Neural progenitor cell (in vitro differentiated cells): ENCODE measurements at regions not wholly inside any gene's neighbourhood (a gene's known extent, or its start where the extent isn't known, plus 50 kb on each side); places are given as distances from the start of the nearest gene placed in this dataset.
"Not testable (repeated sequence)": the region's sequence is repeated elsewhere in the genome, so short reads cannot be mapped to it uniquely, and the experiment has no call there.

Experiments used
- DNase-seq: peaks from one replicate; pipeline ENCODE4 v3.0.0-alpha.2; 2016; ENCODE audit warnings: low spot score
- H2AFZ ChIP-seq: fragments of 200-600 bp; sonication (generic); replicated peaks from 2 replicates; pipeline ENCODE4 v1.6.1; 2016; ENCODE audit warnings: antibody characterized with exemption
- H3F3A ChIP-seq: fragments of 200-600 bp; sonication (generic); 2 replicates; pipeline ENCODE4 v1.6.1; 2016; ENCODE audit warnings: antibody characterized with exemption, low read depth
- H3K27ac ChIP-seq: fragments of 200-600 bp; sonication (generic); 2 replicates; pipeline ENCODE4 v1.5.1; 2016; ENCODE audit warnings: mild to moderate bottlenecking
- H3K27me3 ChIP-seq: fragments of 200-600 bp; sonication (generic); 2 replicates; pipeline ENCODE4 v1.6.1; 2016; ENCODE audit warnings: mild to moderate bottlenecking, moderate library complexity
- H3K36me3 ChIP-seq: fragments of 200-600 bp; sonication (generic); 2 replicates; pipeline ENCODE4 v1.5.1; 2016
- H3K4me1 ChIP-seq: fragments of 200-600 bp; sonication (generic); 2 replicates; pipeline ENCODE4 v1.6.1; 2016; ENCODE audit warnings: mixed run types
- H3K4me2 ChIP-seq: fragments of 200-600 bp; sonication (generic); 2 replicates; pipeline ENCODE4 v1.6.1; 2016
- H3K4me3 ChIP-seq: fragments of 200-600 bp; sonication (generic); 2 replicates; pipeline ENCODE4 v1.5.1; 2016
- H3K79me2 ChIP-seq: fragments of 200-600 bp; sonication (generic); 2 replicates; pipeline ENCODE4 v1.6.1; 2016; ENCODE audit warnings: low read depth
- H3K9ac ChIP-seq: fragments of 200-600 bp; sonication (generic); 2 replicates; pipeline ENCODE4 v1.6.1; 2016
- H3K9me3 ChIP-seq: fragments of 200-600 bp; sonication (generic); 2 replicates; pipeline ENCODE4 v1.5.1; 2016; ENCODE audit warnings: low read depth
- H4K20me1 ChIP-seq: fragments of 200-600 bp; sonication (generic); 2 replicates; pipeline ENCODE4 v1.6.1; 2016; ENCODE audit warnings: low read depth
- H3K27ac Mint-ChIP-seq: 3 replicates; pipeline ENCODE4 v1.8.0; 2021; ENCODE audit warnings: mixed read lengths
- H3K27me3 Mint-ChIP-seq: 2 replicates; pipeline ENCODE4 v1.8.0; 2022; ENCODE audit warnings: low read depth, mild to moderate bottlenecking, inconsistent platforms, moderate library complexity, mixed read lengths; ENCODE audit not compliant: insufficient read depth
- H3K36me3 Mint-ChIP-seq: 3 replicates; pipeline ENCODE4 v1.8.0; 2021; ENCODE audit warnings: mixed read lengths
- H3K4me1 Mint-ChIP-seq: 3 replicates; pipeline ENCODE4 v1.8.0; 2021; ENCODE audit warnings: mixed read lengths
- H3K4me3 Mint-ChIP-seq: 3 replicates; pipeline ENCODE4 v1.8.0; 2021; ENCODE audit warnings: mild to moderate bottlenecking, moderate library complexity, mixed read lengths
- H3K9me3 Mint-ChIP-seq: 3 replicates; pipeline ENCODE4 v1.8.0; 2020; ENCODE audit warnings: mixed read lengths
- EZH2 ChIP-seq: fragments of 200-600 bp; sonication (generic); IDR thresholded peaks from 2 replicates; pipeline ENCODE4 v1.6.1; 2017; ENCODE audit warnings: antibody characterized with exemption, mild to moderate bottlenecking, moderate library complexity
- EZH2phosphoT487 ChIP-seq: fragments of 200-600 bp; sonication (generic); IDR thresholded peaks from 2 replicates; pipeline ENCODE4 v1.6.1; 2017; ENCODE audit warnings: antibody characterized with exemption
- TF ChIP-seq, protein P1 (sequence below): fragments of 200-600 bp; sonication (generic); IDR thresholded peaks from 2 replicates; pipeline ENCODE4 v1.5.1; 2017; ENCODE audit warnings: antibody characterized with exemption, mild to moderate bottlenecking

GRCh38 chr12:20004952-20005351 lies 363.4 kb upstream of the PDE3A start:
- Mint-ChIP-seq H3K4me3 (no peak overlapping the region), H3K27ac (no peak overlapping the region), H3K27me3 (peaks cover 5% of the 10 kb centered on the region), H3K36me3 (no peaks in the 10 kb centered on the region), H3K4me1 (peaks cover 6% of the 10 kb centered on the region), H3K9me3 (peaks cover 4% of the 10 kb centered on the region)
- no peaks in the 10 kb centered on the region for H3K4me1 ChIP-seq
- no peaks in the 10 kb centered on the region for H3K27me3 ChIP-seq
- no peak overlapping the region for H2AFZ ChIP-seq
- H3F3A ChIP-seq: no peaks in the 10 kb centered on the region
- no peaks in the 10 kb centered on the region for H3K36me3 ChIP-seq
- H3K4me2 ChIP-seq: no peak overlapping the region
- no peaks in the 10 kb centered on the region for H3K9me3 ChIP-seq
- H3K9ac ChIP-seq: no peak overlapping the region
- H3K79me2 ChIP-seq: no peaks in the 10 kb centered on the region
- no peaks in the 10 kb centered on the region for H4K20me1 ChIP-seq
- no peak overlapping the region for H3K27ac ChIP-seq
- H3K4me3 ChIP-seq: no peak overlapping the region
- TF ChIP-seq EZH2phosphoT487 (no peak), EZH2 (no peak)
- TF ChIP-seq, protein P1, sequence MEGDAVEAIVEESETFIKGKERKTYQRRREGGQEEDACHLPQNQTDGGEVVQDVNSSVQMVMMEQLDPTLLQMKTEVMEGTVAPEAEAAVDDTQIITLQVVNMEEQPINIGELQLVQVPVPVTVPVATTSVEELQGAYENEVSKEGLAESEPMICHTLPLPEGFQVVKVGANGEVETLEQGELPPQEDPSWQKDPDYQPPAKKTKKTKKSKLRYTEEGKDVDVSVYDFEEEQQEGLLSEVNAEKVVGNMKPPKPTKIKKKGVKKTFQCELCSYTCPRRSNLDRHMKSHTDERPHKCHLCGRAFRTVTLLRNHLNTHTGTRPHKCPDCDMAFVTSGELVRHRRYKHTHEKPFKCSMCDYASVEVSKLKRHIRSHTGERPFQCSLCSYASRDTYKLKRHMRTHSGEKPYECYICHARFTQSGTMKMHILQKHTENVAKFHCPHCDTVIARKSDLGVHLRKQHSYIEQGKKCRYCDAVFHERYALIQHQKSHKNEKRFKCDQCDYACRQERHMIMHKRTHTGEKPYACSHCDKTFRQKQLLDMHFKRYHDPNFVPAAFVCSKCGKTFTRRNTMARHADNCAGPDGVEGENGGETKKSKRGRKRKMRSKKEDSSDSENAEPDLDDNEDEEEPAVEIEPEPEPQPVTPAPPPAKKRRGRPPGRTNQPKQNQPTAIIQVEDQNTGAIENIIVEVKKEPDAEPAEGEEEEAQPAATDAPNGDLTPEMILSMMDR: no peak
- DNase-seq: no peak

DNA sequence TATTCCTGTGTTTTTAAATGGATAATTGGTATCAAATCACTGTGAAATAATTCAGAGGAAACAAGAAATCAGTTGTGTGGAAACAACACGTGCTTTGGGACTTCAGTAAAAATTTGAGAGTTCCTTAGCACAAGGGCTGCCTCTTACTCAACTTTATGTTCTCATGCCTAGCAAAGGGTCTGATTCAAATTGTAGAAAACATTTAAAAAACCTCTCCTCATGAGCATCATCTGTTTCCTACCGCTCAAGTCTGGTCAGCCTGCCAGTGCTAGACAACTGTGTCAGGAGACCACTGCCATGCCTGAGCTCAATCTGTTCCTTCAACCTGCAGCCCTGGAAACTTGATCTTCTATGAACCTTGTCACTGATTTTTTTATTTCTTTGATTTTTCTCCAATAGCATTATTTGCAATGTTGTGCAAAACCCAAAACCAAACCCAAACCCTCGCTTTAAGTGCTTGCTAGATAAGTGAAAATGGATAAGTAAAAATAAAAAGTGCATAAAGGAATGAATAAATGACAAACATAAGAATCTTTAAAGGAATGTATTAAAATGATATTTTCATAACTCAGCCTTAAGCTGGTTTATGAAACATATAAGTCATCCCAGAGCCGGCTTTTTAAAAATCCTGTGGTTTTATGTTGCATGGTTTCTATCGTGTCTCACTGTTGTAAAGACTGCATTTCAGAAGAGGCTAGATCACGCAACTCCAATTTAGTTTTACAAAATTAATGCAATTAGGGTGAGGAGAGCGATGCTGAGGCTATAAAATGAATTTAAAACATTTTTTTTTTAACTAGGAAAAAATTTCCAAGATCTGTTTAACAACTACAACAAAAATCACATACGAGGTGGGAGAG lies 361.2 kb upstream of the PDE3A start:
- TF ChIP-seq EZH2phosphoT487 (no peak), EZH2 (no peak)
- TF ChIP-seq, protein P1: no peak
- Mint-ChIP-seq H3K27ac (no peak overlapping the region), H3K36me3 (no peaks in the 10 kb centered on the region)

GRCh38 chr12:20009965-20010364 lies 358.4 kb upstream of the PDE3A start:
- H3K27ac ChIP-seq, H2AFZ ChIP-seq, H3K9me3 ChIP-seq, H3K27me3 ChIP-seq, H3K36me3 ChIP-seq, H3K36me3 Mint-ChIP-seq, H4K20me1 ChIP-seq, H3F3A ChIP-seq, H3K4me1 ChIP-seq, H3K4me3 Mint-ChIP-seq, H3K4me3 ChIP-seq, H3K4me2 ChIP-seq, H3K79me2 ChIP-seq, H3K27ac Mint-ChIP-seq, H3K9ac ChIP-seq, H3K4me1 Mint-ChIP-seq, H3K9me3 Mint-ChIP-seq, H3K27me3 Mint-ChIP-seq, DNase-seq: not testable (repeated sequence)

More for the DNA sequence above, 361.2 kb upstream of the PDE3A start:
- no peak overlapping the region for H3K4me3 Mint-ChIP-seq
- Histone ChIP-seq H3K4me3 (no peak overlapping the region), H3F3A (no peaks in the 10 kb centered on the region), H3K27me3 (no peaks in the 10 kb centered on the region), H3K27ac (no peak overlapping the region), H3K4me1 (no peaks in the 10 kb centered on the region), H3K4me2 (no peak overlapping the region), H3K36me3 (no peaks in the 10 kb centered on the region), H3K79me2 (no peaks in the 10 kb centered on the region), H3K9me3 (no peaks in the 10 kb centered on the region), H3K9ac (no peak overlapping the region), H4K20me1 (no peaks in the 10 kb centered on the region), H2AFZ (no peak overlapping the region)
- peaks cover 8% of the 10 kb centered on the region for H3K9me3 Mint-ChIP-seq
- no peaks in the 10 kb centered on the region for H3K4me1 Mint-ChIP-seq
- H3K27me3 Mint-ChIP-seq: peaks cover 3% of the 10 kb centered on the region
- no peak for DNase-seq

GRCh38 chr12:20011200-20011599 lies 357.1 kb upstream of the PDE3A start:
- Histone ChIP-seq H4K20me1 (no peaks in the 10 kb centered on the region), H3K9me3 (no peaks in the 10 kb centered on the region), H3K27ac (no peak overlapping the region), H3K9ac (no peak overlapping the region), H3K36me3 (no peaks in the 10 kb centered on the region), H3K4me2 (no peak overlapping the region), H3F3A (no peaks in the 10 kb centered on the region), H3K27me3 (no peaks in the 10 kb centered on the region), H3K4me3 (no peak overlapping the region), H2AFZ (no peak overlapping the region), H3K79me2 (no peaks in the 10 kb centered on the region), H3K4me1 (no peaks in the 10 kb centered on the region)
- DNase-seq: no peak
- no peaks in the 10 kb centered on the region for H3K27me3 Mint-ChIP-seq
- TF ChIP-seq EZH2 (no peak), EZH2phosphoT487 (no peak)
- TF ChIP-seq, protein P1: no peak
- no peak overlapping the region for H3K4me3 Mint-ChIP-seq
- H3K9me3 Mint-ChIP-seq: peaks cover 8% of the 10 kb centered on the region
- H3K27ac Mint-ChIP-seq: no peak overlapping the region
- H3K4me1 Mint-ChIP-seq: no peaks in the 10 kb centered on the region
- H3K36me3 Mint-ChIP-seq: no peaks in the 10 kb centered on the region
